ENCODE measurements at regions not wholly inside any gene's neighbourhood (a gene's known extent, or its start where the extent isn't known, plus 50 kb on each side); places are given as distances from the start of the nearest gene placed in this dataset.

GRCh38 chr10:78312197-78313047 lies 278.8 kb downstream of the RPS24 start:
- in situ Hi-C loops (cut with HindIII; ENCODE audit: low pct_ligation_motif_present, low sequenced_read_pairs), result no loop called here
- Histone ChIP-seq H3K4me3 (ENCODE audit: low read depth, low read length) (no peak overlapping the region), H3K27ac (no peak overlapping the region), H3K27me3 (replicated peaks) (no peaks in the 10 kb centered on the region), H3K36me3 (replicated peaks) (no peaks in the 10 kb centered on the region)
- no peak for TF ChIP-seq CTCF (IDR thresholded peaks at IDR 0.05; ENCODE audit: low read depth, low read length, missing control alignments)
- DNase-seq, result no peak

GRCh38 chr10:78313048-78313381 lies 279.4 kb downstream of the RPS24 start:
- TF ChIP-seq CTCF (IDR thresholded peaks at IDR 0.05; ENCODE audit: low read depth, low read length, missing control alignments), result no peak
- Histone ChIP-seq H3K36me3 (replicated peaks) (no peaks in the 10 kb centered on the region), H3K27ac (no peak overlapping the region), H3K4me3 (ENCODE audit: low read depth, low read length) (no peak overlapping the region), H3K27me3 (replicated peaks) (no peaks in the 10 kb centered on the region)
- in situ Hi-C loops (cut with HindIII; ENCODE audit: low pct_ligation_motif_present, low sequenced_read_pairs), result no loop called here
- DNase-seq, result no peak

GRCh38 chr10:78313636-78314035 lies 280.0 kb downstream of the RPS24 start:
- no peak overlapping the region for H3K27ac ChIP-seq
- no peak for DNase-seq
- no peak for TF ChIP-seq CTCF (IDR thresholded peaks at IDR 0.05; ENCODE audit: low read depth, low read length, missing control alignments)
- no peak overlapping the region for H3K4me3 ChIP-seq (ENCODE audit: low read depth, low read length)
- no peaks in the 10 kb centered on the region for H3K36me3 ChIP-seq (replicated peaks)
- H3K27me3 ChIP-seq (replicated peaks), result no peaks in the 10 kb centered on the region
- in situ Hi-C loops (cut with HindIII; ENCODE audit: low pct_ligation_motif_present, low sequenced_read_pairs), result no loop called here

- Histone ChIP-seq H3K36me3 (replicated peaks) (no peaks in the 10 kb centered on the region), H3K4me3 (ENCODE audit: low read depth, low read length) (no peak overlapping the region), H3K27me3 (replicated peaks) (no peaks in the 10 kb centered on the region), H3K27ac (no peak overlapping the region)
- no peak for TF ChIP-seq CTCF (IDR thresholded peaks at IDR 0.05; ENCODE audit: low read depth, low read length, missing control alignments)
- DNase-seq, result no peak
- in situ Hi-C loops (cut with HindIII; ENCODE audit: low pct_ligation_motif_present, low sequenced_read_pairs), result no loop called here
These were observed 281.0 kb downstream of the RPS24 start for GRCh38 chr10:78314651-78315050.

GRCh38 chr10:78316451-78316931 lies 282.8 kb downstream of the RPS24 start:
- no peak for DNase-seq
- TF ChIP-seq CTCF (IDR thresholded peaks at IDR 0.05; ENCODE audit: low read depth, low read length, missing control alignments), result no peak

GRCh38 chr10:78318305-78318704 lies 284.6 kb downstream of the RPS24 start:
- DNase-seq, result no peak
- no peak overlapping the region for H3K4me3 ChIP-seq (ENCODE audit: low read depth, low read length)
- H3K27ac ChIP-seq, result no peak overlapping the region
- in situ Hi-C loops (cut with HindIII; ENCODE audit: low pct_ligation_motif_present, low sequenced_read_pairs), result no loop called here
- H3K27me3 ChIP-seq (replicated peaks), result peaks cover 2% of the 10 kb centered on the region
- no peak for TF ChIP-seq CTCF (IDR thresholded peaks at IDR 0.05; ENCODE audit: low read depth, low read length, missing control alignments)
- no peaks in the 10 kb centered on the region for H3K36me3 ChIP-seq (replicated peaks)

More at GRCh38 chr10:78316451-78316931, 282.8 kb downstream of the RPS24 start:
- in situ Hi-C loops (cut with HindIII; ENCODE audit: low pct_ligation_motif_present, low sequenced_read_pairs), result no loop called here
- Histone ChIP-seq H3K4me3 (ENCODE audit: low read depth, low read length) (no peak overlapping the region), H3K36me3 (replicated peaks) (no peaks in the 10 kb centered on the region), H3K27ac (no peak overlapping the region), H3K27me3 (replicated peaks) (no peaks in the 10 kb centered on the region)

All from brain microvascular endothelial cell (primary cell).